GM23338 (cell line): ENCODE measurements at regions not wholly inside any gene's neighbourhood (a gene's known extent, or its start where the extent isn't known, plus 50 kb on each side); places are given as distances from the start of the nearest gene placed in this dataset.

Experiments used
- ATAC-seq: fragments of 200-7000 bp; cut with Tn5 transposase; 3 replicates; pipeline ENCODE4 v1.9.1; 2020
- DNase-seq: peaks from one replicate; pipeline ENCODE4 v3.0.0-alpha.2; 2015; ENCODE audit warnings: low spot score
- H2AFZ ChIP-seq: fragments of 200-600 bp; sonication (generic); 2 replicates; pipeline ENCODE4 v1.8.0; 2016; ENCODE audit warnings: antibody characterized with exemption, mild to moderate bottlenecking, moderate library complexity
- H3F3A ChIP-seq: fragments of 200-600 bp; sonication (generic); replicated peaks from 2 replicates; pipeline ENCODE4 v1.8.0; 2017; ENCODE audit warnings: antibody characterized with exemption, mixed run types, low read depth
- H3K27ac ChIP-seq: fragments of 200-600 bp; sonication (generic); 2 replicates; pipeline ENCODE4 v1.6.1; 2016; ENCODE audit warnings: low read depth
- H3K27me3 ChIP-seq: fragments of 200-600 bp; sonication (generic); 2 replicates; pipeline ENCODE4 v1.8.0; 2016; ENCODE audit warnings: mild to moderate bottlenecking, mixed run types, moderate library complexity; ENCODE audit not compliant: insufficient read depth
- H3K36me3 ChIP-seq: fragments of 200-600 bp; sonication (generic); 2 replicates; pipeline ENCODE4 v1.8.0; 2016; ENCODE audit warnings: mild to moderate bottlenecking; ENCODE audit not compliant: insufficient read depth
- H3K4me1 ChIP-seq: fragments of 200-600 bp; sonication (generic); 2 replicates; pipeline ENCODE4 v1.8.0; 2016; ENCODE audit warnings: mild to moderate bottlenecking, moderate library complexity; ENCODE audit not compliant: insufficient read depth
- H3K4me2 ChIP-seq: fragments of 200-600 bp; sonication (generic); 2 replicates; pipeline ENCODE4 v1.7.1; 2017; ENCODE audit warnings: mixed run types
- H3K4me3 ChIP-seq: fragments of 200-600 bp; sonication (generic); 2 replicates; pipeline ENCODE4 v1.6.1; 2016; ENCODE audit warnings: mixed run types
- H3K79me2 ChIP-seq: fragments of 200-600 bp; sonication (generic); replicated peaks from 2 replicates; pipeline ENCODE4 v1.8.0; 2017; ENCODE audit warnings: mild to moderate bottlenecking; ENCODE audit not compliant: insufficient read depth
- H3K9me2 ChIP-seq: fragments of 200-600 bp; sonication (generic); 2 replicates; pipeline ENCODE4 v1.8.0; 2017; ENCODE audit not compliant: insufficient read depth
- H4K20me1 ChIP-seq: fragments of 200-600 bp; sonication (generic); replicated peaks from 2 replicates; pipeline ENCODE4 v1.8.0; 2017; ENCODE audit warnings: mild to moderate bottlenecking; ENCODE audit not compliant: insufficient read depth
- H3K27ac Mint-ChIP-seq: 2 replicates; pipeline ENCODE4 v1.8.0; 2020; ENCODE audit warnings: inconsistent platforms, mild to moderate bottlenecking, moderate library complexity, mixed read lengths
- H3K27me3 Mint-ChIP-seq: 3 replicates; pipeline ENCODE4 v1.8.0; 2022; ENCODE audit warnings: low read depth, mild to moderate bottlenecking, moderate library complexity, mixed read lengths, inconsistent platforms; ENCODE audit not compliant: insufficient read depth, poor library complexity
- H3K36me3 Mint-ChIP-seq: 3 replicates; pipeline ENCODE4 v1.8.0; 2021; ENCODE audit warnings: low read depth, mild to moderate bottlenecking, inconsistent platforms, moderate library complexity, mixed read lengths
- H3K4me1 Mint-ChIP-seq: 3 replicates; pipeline ENCODE4 v1.8.0; 2020; ENCODE audit warnings: mild to moderate bottlenecking, inconsistent platforms, mixed read lengths
- H3K4me3 Mint-ChIP-seq: 3 replicates; pipeline ENCODE4 v1.8.0; 2021; ENCODE audit warnings: moderate library complexity, mild to moderate bottlenecking, inconsistent platforms, mixed read lengths
- H3K9me3 Mint-ChIP-seq: 3 replicates; pipeline ENCODE4 v1.8.0; 2020; ENCODE audit warnings: moderate library complexity, mild to moderate bottlenecking, inconsistent platforms, mixed read lengths
- CREB1 ChIP-seq: fragments of 250-450 bp; sonication (Bioruptor Pico); IDR thresholded peaks from 2 replicates; pipeline ENCODE4 v1.5.0; 2020; ENCODE audit warnings: low read depth, mild to moderate bottlenecking, moderate library complexity
- CTCF ChIP-seq, 2 experiments: fragments of 200-600 bp in 1 of 2; sonication (generic) in 1 of 2; conservative IDR thresholded peaks; 2 replicates each; pipeline versions ENCODE4 v1.5.1 to v1.6.1; 2016 to 2017; ENCODE audit warnings: antibody characterized with exemption in 2 of 2, low read depth in 2 of 2, mild to moderate bottlenecking in 2 of 2, moderate library complexity in 1 of 2
- EZH2 ChIP-seq: fragments of 200-600 bp; sonication (generic); IDR thresholded peaks from one replicate; pipeline ENCODE4 v1.8.0; 2017; ENCODE audit warnings: antibody characterized with exemption, mild to moderate bottlenecking, low read depth; ENCODE audit not compliant: unreplicated experiment
- EZH2phosphoT487 ChIP-seq: fragments of 200-600 bp; sonication (generic); IDR thresholded peaks from one replicate; pipeline ENCODE4 v1.8.1; 2018; ENCODE audit warnings: antibody characterized with exemption; ENCODE audit not compliant: unreplicated experiment
- JUNB ChIP-seq: IDR thresholded peaks from one replicate; pipeline ENCODE4 v1.6.1; 2016; ENCODE audit warnings: antibody characterized with exemption; ENCODE audit not compliant: unreplicated experiment
- NANOG ChIP-seq: IDR thresholded peaks from 2 replicates; pipeline ENCODE4 v1.6.1; 2016; ENCODE audit warnings: antibody characterized with exemption, borderline replicate concordance
- POLR2AphosphoS5 ChIP-seq: IDR thresholded peaks from 2 replicates; pipeline ENCODE4 v1.6.1; 2016; ENCODE audit warnings: antibody characterized with exemption, low read depth
- REST ChIP-seq: IDR thresholded peaks from one replicate; pipeline ENCODE4 v1.6.1; 2018; ENCODE audit warnings: antibody characterized with exemption; ENCODE audit not compliant: unreplicated experiment
- STAT1 ChIP-seq: IDR thresholded peaks from one replicate; pipeline ENCODE4 v1.6.1; 2016; ENCODE audit warnings: antibody characterized with exemption; ENCODE audit not compliant: unreplicated experiment
- ZNF114 ChIP-seq: fragments of 250-450 bp; sonication (Bioruptor Pico); IDR thresholded peaks from 2 replicates; pipeline ENCODE4 v1.5.0; 2020; ENCODE audit warnings: mild to moderate bottlenecking, moderate library complexity
- ZNF331 ChIP-seq: fragments of 250-450 bp; sonication (Bioruptor Pico); IDR thresholded peaks from 2 replicates; pipeline ENCODE4 v1.5.0; 2020; ENCODE audit warnings: low read depth, mild to moderate bottlenecking, moderate library complexity
- ZNF462 ChIP-seq: fragments of 250-450 bp; sonication (Bioruptor Pico); IDR thresholded peaks from 2 replicates; pipeline ENCODE4 v1.5.0; 2020; ENCODE audit warnings: mild to moderate bottlenecking, moderate library complexity
- TF ChIP-seq, protein P1 (sequence below): IDR thresholded peaks from 2 replicates; pipeline ENCODE4 v1.6.1; 2016; ENCODE audit warnings: antibody characterized with exemption

GRCh38 chr17:83199500-83200201, 120.2 kb downstream of the METRNL start:
- Histone ChIP-seq H4K20me1 (no peaks in the 10 kb centered on the region), H3F3A (no peaks in the 10 kb centered on the region), H3K9me2 (no peaks in the 10 kb centered on the region), H3K36me3 (no peaks in the 10 kb centered on the region), H3K79me2 (no peaks in the 10 kb centered on the region), H2AFZ (no peak overlapping the region), H3K4me2 (no peak overlapping the region), H3K27me3 (no peaks in the 10 kb centered on the region), H3K4me3 (no peak overlapping the region), H3K4me1 (no peaks in the 10 kb centered on the region), H3K27ac (no peak overlapping the region)
- Mint-ChIP-seq H3K27ac (no peak overlapping the region), H3K4me1 (no peaks in the 10 kb centered on the region), H3K27me3 (peaks cover 14% of the 10 kb centered on the region), H3K36me3 (peaks cover 34% of the 10 kb centered on the region), H3K9me3 (peaks cover 89% of the 10 kb centered on the region), H3K4me3 (no peak overlapping the region)
- TF ChIP-seq REST (no peak), JUNB (no peak), POLR2AphosphoS5 (no peak), EZH2phosphoT487 (no peak), ZNF462 (CRISPR knock-in tag) (no peak), ZNF114 (no peak), EZH2 (no peak), ZNF331 (CRISPR knock-in tag) (no peak), CREB1 (CRISPR knock-in tag) (no peak), STAT1 (no peak), CTCF (conservative IDR thresholded peaks at IDR 0.05; ENCODE audit: low read depth in 2 of 2) (no peak), NANOG (no peak)
- TF ChIP-seq, protein P1, sequence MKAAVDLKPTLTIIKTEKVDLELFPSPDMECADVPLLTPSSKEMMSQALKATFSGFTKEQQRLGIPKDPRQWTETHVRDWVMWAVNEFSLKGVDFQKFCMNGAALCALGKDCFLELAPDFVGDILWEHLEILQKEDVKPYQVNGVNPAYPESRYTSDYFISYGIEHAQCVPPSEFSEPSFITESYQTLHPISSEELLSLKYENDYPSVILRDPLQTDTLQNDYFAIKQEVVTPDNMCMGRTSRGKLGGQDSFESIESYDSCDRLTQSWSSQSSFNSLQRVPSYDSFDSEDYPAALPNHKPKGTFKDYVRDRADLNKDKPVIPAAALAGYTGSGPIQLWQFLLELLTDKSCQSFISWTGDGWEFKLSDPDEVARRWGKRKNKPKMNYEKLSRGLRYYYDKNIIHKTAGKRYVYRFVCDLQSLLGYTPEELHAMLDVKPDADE, result no peak
- DNase-seq (no peak), ATAC-seq (no peak)
